ENCODE measurements at regions not wholly inside any gene's neighbourhood (a gene's known extent, or its start where the extent isn't known, plus 50 kb on each side); places are given as distances from the start of the nearest gene placed in this dataset.

DNA sequence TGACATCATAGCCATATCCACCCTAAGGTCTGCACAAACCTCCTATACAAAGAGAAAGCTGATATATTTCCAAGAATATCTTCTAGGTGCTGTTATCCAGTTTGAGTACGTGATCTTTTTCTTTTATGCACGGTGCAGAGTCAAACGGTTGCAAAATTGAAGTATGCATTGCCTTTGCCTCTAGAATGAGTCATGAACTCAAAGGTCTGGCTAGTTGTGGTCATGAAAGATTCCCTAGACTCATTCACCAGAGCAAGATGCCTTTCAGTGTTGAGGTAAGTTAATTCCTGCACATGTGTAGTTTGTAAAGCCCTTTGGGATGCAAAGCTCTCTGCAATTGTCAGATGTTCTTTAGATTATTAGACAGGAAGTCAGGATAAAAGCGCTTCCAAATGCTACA, 704.4 kb downstream of the PCDH19 start:
- DNase-seq = no peak

DNA sequence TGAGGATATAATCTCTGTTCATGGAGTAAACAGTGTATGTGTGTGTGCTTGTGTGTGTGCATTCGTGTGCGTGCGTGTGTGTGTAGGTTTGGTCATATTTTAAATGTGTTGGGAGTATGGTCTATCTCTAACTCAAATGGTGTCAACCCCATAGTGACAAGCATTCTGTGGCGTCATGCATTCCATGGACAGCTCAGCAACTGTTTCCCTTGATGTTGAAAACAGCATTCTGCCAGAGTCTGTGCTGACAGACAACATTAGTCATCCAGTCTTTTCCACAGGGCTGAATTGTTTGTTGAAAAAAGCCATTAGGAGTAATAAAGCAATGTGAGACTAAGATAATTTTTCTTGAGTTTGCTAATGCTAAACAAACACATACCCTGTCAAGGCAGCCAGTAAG, 706.6 kb downstream of the PCDH19 start:
- DNase-seq = no peak

DNA sequence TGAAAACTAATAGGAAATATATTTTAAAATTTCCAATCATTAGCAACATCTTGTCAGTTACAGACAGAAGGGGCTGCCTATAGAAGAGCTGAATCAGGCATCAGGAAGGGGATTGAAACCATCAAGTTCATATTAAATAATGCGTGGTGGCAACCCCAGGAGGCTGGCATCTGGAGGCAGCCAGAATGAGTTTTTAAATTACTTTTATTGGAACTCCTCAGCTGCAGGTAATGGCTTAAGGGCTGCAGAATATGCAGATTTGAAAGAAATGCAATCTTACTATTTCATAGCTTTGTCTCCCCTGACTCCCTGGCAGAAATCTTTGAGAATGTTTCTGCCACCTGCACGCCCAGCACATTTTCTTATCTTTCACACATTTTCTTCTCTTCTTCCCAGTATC, 711.6 kb downstream of the PCDH19 start:
- DNase-seq = no peak

DNA sequence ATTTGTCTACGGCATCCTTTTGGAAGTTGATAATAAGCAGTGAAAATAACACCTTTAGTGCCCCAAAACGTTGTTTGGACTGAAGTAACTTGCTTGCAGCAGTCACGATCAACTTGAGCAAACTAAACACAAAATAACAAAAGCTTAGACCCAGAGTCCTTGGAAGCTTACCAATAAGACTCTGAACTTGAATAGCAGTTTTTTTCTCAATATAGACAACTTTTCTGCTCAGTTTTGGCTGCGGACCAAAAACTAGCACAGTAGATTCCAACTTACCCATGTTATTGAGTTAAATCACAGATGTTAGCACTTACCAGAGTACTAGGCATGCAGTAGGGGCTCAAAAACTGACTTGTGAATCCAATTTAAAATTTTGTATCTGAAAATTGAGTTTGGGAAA, 746.9 kb downstream of the PCDH19 start:
- DNase-seq = no peak

DNA sequence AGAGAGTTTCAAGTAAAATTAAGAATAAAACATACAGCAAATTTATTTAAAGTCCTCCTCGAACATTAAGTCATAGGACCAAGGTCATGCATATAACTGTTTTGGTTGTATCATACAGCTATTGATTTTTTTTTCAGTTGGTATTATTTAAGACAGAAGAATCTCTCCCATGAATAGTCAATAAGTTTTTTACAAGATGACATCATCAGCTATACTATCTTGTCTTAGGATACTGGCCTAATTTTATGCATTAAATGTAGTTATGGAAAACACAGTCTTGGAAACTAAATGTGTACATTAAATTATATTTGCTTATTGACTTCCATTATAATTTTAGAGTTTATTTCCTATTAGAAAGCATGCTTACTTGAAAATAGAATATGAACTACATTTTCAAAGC, 755.9 kb downstream of the PCDH19 start:
- DNase-seq = no peak

DNA sequence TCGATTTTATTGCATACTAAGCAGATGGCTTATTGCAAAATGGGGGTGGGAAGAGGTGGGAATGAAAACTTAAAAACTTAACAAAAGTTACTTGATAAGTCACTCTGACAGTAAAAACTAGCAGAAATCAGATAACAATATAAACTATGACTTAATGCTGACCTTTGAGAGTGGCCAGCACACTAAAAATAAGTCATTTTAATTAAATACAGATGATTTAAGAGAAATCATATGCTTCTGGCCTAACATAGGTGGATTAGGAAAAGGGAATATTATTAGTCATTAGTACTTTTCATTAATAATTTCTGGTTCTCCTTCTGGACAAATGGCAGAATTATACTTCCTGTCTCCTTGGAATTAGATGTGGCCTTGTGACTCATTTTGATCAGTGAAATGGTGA, 756.7 kb downstream of the PCDH19 start:
- no peak for DNase-seq

DNA sequence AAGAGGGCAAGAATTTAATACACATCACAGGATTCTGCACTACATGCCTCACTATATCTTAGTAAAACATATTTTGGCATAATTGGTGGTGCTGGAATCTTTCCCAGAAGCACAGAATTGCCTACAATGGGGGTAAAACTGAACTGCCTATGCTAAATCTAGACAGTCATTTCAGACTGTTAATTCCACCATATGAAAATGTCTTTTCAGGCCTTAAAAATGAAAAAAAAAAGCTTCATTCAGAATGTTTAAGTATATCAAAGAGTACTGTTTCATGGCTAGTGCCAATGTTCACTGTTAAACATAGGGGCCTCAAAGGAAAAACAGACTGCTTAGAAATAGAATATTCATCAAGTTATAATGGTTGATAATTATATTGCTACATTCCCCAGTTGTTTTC, 797.0 kb downstream of the PCDH19 start:
- no peak for DNase-seq

DNA sequence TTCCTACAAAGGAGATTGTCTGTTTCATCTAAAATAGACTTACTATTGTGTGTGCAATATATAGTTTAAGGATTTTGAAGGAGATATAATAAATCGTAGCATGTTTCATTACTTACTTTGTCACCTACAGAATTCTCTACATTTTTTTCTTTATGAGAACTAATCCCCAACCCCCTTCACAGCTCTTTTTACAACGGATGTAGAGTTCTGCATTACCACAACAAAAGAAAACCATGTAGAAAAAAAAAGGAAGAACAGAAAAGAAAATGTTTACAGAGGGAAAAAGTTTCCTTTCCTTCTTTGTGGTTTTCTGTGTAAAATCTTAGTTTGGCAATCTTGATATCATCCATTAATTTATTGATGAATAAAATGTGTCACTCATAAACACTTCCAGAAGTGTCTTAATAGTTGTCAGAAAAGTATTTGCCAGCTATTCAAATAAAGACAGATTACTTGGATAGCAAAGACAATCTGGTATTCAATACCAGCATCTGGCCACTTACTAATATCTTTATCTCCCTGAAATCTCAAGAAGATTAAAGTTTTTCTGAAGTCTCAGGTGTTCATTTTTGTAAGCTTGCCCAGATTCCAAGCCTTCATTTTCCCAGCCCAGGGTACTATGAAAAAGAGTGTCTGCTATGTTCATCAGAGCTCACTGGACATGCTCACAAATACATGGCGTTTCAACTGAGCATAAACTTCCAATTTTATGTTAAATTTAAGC, 806.8 kb downstream of the PCDH19 start:
- no peak for DNase-seq

DNA sequence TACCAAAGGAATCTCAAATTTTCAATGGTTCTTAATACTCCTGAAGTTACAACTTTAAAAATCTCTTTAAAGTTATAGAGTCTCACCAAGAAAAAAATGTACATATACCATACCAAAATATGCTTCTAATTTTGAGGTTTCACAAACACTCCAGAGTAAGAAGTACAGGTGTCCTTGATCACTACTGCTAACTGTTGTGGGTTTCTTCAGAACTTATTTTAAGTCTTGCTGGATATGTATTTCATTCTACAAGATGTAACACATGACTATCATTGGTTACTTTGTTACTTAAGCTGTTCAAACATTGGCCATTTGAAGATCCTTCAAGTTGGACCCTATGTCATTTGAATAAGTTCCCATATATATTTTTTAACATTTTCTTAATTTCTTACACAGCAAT, 808.0 kb downstream of the PCDH19 start:
- no peak for DNase-seq

DNA sequence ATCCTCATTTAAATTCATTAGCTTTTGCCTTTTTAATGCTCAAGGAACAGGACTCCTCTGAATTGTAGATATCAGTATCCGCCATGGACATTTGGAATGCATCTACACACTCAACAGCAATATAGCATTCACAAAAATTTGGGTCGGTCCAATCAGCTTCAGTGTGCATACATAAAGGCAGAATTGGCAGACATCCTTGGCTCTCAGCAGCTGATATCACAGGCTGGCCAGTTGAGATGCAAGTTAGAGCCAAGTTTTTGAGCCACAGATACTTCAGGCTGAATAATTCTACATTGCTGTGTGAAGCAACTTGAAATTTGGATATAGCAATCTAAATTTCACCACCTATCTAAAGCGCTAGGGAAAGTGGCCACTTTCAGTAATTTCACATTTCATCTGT, 821.1 kb downstream of the PCDH19 start:
- DNase-seq = no peak

DNA sequence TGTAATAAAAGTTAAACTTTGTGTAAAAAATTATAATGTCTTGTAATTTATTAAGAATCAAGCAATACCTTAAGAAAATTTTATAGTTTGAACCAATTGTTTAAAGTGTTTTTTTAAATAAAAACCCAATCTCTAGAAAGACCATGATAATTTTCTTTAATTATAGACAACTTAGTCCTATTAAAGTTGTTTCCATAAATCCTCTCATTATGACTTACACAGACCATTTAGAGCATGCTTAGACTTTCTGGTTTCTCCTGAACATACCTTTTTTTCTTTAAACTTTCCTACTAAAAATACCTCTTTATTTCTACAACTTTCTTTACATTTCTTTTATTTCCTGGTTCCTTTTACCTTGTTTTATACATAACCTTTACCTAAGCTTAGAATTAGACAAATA, 837.4 kb downstream of the PCDH19 start:
- DNase-seq = no peak

DNA sequence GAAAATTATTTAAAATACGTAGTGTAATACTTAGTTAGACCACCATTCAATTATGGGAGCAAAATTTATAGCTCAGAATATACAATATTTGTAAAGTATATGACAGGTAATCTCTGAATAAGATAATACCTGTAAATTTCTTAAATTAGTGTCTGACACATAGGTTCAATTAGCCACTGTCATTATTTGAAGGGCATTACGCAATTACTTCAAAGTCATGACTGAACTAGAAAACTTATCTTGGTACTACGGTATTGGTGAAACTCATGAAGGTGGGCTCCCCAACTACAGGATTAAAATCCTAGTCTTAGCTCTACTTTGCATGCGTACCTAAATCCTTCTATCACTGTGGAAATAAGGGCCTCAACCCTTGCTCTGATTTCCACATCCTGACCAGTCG, 860.7 kb downstream of the PCDH19 start:
- DNase-seq = no peak

DNA sequence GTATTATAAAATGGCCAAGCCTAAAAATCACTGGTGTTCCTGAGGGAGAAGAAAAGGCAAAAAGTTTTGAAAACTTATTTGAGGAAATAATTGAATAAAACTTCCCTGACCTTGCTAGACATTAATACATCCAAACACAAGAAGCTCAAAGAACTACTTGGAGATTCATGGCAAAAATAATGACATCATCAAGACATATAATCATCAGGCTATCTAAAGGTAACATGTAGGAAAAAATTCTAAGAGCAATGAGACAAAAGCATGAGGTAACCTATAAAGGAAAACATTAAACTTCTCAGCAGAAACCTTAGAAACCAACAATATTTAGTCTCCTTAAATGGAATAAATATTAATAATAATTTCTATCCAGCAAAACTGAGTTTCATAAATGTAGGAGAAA, 887.6 kb downstream of the PCDH19 start:
- DNase-seq = no peak

DNA sequence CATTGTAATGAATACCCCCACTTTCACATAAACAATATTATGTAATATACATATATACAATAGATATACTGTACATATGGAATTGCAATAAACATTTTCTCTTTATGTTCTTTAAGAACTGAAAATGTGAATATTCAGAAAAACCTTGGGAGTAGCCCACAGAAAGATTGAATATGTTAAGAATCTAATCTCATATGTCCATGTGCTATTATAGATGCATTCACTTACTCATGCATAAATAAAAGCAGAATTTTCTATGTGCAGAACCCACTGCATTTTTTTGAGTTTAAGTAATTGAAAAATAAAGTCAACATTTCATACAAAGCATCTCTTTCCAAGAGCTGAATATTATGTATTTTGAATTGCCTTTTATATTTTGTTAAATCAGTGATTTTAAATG, 902.3 kb downstream of the PCDH19 start:
- DNase-seq = no peak

DNA sequence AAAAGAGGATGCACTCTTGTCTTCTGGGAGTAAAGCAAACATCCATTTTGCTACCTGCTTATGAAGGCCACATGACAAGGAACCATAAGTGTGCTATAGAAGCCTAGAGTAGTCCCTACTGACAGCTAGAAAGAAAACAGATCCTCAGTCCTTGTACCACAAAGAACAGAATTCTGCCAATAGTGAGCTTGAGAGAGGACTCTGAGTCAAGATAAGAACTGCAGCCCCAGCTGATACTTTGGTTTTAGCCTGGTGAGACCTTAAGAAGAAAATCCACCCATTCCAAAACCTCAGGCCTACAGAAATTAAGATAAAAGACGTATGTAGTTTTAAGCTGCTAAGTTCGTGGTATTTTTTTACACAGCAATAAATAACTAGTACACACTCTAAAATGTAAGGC, 914.6 kb downstream of the PCDH19 start:
- no peak for DNase-seq

DNA sequence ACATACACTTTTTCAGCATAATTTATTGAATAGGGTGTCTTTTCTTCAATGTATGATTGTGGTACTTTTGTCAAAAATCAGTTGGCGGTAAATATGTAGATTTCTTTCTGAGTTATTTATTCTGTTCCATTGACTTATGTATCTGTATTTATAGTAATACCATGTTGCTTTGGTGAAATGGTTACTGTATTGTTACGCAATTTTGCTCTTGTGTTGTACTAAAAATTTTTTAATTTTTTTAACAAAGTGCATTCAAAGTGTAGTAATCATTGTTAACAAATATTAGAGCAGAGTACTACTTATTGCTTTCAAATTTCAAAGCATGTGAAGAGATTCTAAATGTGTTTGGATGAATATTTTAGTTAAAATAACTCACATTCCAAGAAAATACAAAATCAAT, 915.4 kb downstream of the PCDH19 start:
- DNase-seq = no peak

DNA sequence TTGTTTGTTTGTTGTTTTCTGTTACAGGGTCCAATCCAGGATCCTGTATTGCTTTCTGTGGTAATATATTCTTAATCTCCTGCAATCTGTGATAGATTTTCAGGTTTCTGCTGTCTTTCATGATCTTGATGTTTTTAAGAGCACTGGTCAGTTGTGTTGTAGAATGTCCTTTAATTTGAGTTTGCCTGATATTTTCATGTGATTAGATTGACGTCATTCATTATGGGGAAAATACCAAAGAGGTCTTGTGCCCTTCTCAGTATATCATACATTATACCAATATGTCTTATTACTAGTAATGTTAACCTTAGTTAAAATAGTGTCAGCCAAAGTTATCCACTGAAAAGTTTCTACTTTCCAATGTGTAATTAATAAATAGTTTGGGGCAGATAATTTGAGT, 929.3 kb downstream of the PCDH19 start:
- DNase-seq = no peak

DNA sequence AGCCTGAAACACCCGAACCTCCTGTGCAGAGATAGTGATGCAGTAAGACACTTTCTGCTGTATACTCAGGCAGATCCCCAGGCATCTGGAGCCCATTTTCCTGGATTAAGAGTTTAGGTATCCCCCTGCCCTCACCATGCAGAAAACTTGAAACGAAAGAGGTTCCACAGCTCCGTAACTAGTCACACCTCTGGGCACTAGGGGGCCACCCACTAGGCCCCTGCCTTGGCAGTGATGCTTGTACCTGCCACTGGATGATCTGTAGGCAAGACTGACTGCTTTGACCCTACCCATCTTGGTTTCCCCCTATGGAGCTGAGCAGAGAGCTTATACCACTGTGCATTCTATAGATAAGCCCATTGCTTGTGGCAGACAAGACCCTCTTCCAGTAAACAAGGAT, 940.6 kb downstream of the PCDH19 start:
- DNase-seq = no peak

DNA sequence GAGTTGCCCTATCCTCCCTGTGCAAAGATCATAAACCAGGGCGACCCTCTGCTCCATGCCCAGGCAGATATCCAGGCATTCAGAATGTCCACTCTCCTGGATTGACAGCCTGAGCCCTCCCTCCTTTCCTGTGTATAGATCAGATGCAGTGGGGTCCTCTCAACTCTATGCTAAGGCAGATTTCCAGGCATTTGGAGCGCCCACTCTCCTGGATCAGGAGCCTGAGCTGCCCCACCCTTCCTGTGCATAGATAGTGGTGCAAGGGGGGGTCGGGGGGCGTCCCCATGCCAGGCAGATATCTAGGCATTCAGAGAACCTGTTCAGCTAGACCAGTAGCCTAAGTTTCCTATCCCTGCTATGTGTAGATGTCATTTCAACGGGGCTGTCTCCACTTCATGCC, 941.1 kb downstream of the PCDH19 start:
- DNase-seq = no peak

DNA sequence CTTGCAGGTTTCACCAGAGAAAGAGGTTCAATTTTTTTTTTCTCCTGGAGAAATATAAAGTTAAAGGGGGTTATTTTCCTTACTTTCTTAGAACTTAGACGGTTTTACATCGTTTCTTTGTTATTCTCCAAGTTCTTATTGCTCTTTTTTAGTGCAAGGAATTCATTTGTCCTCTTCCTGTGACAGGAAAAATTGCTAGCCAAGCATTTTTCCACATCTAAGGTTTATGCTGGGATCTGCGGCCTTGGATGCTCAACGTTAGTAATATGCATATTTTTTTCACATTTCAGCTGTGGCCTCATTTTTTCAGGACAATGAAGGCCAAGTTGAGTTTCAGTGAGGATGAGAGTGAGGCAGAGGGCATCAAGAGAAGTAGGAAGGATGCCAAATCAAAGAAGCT, 948.9 kb downstream of the PCDH19 start:
- DNase-seq = no peak

DNA sequence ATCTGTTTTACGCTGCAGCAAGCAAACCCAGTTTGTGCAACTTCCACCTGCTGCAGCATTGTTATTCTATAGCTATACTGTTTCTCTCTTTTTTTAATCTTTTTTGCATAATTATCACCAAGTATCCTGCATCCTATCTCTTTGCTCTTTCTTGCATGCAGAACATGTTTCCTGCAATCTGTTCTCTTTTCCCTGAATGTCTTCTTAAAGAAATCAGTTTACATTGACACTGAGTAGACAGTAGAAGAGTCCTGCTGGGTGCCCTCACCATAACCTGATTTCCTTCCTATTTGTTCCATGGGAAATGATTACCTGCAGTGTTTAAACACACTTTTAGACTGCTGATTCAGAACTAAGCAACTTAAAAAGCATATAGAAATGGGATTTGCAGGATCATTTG, 964.7 kb downstream of the PCDH19 start:
- no peak for DNase-seq

DNA sequence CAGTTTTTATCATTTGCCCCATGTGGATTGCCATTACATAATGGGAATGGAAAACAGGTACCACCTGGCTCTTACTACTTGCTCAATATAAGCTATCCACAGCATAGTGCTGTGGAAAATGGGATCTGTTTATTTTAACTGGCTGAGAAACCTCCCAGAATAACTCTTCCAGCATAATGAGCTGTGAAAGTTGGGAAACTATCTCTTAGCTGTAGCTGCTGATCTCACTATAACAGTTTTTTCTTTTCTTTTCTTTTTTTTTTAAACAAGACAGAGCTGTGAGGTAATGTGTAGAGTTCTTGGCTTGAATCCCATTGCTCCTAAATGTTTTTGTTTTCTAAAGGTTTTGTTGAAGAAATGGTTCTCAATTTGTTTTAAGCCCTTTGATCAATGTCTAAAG, 988.3 kb downstream of the PCDH19 start:
- DNase-seq = no peak

DNA sequence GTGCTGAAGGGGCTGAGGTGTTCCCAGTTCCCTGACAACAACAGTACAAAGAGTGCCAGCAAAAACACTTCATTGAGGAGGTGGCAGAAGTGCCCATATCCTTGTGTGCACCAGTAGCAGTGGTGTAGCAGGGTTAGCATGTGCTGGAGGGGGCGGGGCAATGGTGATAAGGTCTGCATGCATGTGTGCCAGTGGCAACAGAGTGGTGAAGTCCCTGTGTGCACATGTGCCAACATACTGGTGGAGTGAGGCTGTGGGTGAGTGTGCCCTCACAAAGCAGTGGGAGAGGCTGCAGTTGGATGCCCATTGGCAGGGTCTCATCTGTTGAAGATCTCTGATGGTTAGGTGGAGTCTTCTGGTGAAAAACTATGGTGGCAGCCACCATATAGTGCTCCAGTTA, 994.6 kb downstream of the PCDH19 start:
- DNase-seq = no peak

DNA sequence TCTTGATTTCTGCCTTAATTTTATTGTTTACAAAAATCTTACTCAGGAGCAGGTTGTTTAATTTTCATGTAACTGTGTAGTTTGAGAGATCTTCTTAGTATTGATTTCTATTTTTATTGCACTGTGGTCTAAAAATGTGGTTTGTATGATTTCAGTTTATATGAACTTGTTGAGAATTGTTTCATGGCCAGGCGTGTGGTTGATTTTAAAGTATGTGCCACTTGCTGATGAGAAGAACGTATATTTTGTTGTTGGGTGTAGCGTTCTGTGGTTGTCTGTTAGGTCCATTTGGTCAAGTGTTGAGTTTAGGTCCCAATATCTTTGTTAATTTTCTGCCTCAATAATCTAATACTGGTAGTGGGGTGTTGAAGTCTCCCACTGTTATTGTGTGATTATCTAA, 996.8 kb downstream of the PCDH19 start:
- no peak for DNase-seq

DNA sequence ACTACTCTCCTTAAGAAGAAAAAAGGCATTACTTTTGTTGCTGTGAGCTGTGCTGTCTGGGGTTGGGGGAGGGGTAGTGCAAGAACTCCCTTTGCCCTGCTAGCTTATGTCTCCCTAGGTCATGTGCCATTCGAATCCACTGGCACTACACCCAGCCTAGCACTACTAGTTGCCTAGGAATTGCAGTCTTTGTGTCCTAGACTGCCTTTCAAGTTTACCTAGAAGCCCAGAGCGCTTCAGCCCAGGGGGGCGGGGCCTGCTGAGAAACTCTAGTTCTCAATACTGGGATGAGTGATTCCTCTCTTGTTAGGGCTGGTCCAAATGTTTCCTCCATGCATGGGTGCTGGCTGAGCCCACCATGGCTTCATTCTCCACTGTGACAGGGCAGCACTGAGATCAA, 1011.5 kb downstream of the PCDH19 start:
- no peak for DNase-seq

DNA sequence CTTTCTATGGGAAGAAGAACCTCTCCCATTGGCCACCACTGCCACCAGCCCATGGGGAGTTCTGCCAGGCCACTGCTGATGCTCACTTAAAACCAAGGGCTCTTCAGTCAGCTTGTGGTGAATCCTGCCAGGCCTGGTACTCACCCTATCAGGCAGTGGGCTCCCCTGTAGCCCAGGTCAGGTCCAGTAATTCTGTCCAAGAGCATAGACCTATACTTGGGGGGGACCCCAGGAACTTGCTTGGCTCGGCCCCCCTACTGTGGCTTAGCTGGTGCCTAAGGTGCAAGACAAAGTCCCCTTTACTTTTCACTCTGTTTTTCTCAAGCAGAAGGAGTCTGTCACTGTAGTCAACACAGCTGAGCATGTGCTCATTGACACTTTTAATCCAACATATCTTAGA, 1012.2 kb downstream of the PCDH19 start:
- DNase-seq = no peak

Measured in NCI-H1105 treated with DMSO at 0.1 percent for 48 hours (cell line).